GM21717 (cell line): ENCODE measurements at regions not wholly inside any gene's neighbourhood (a gene's known extent, or its start where the extent isn't known, plus 50 kb on each side); places are given as distances from the start of the nearest gene placed in this dataset.

Source experiments
- ATAC-seq: cut with Tn5 transposase; IDR thresholded peaks from one replicate; pipeline ENCODE4 v1.9.1; 2021; ENCODE audit warnings: mild to moderate bottlenecking, moderate library complexity; ENCODE audit not compliant: unreplicated experiment

GRCh38 chr6:10248378-10248843 lies 166.5 kb downstream of the TFAP2A start:
- ATAC-seq: no peak

GRCh38 chr6:10237298-10238038 lies 177.4 kb downstream of the TFAP2A start:
- ATAC-seq: no peak

GRCh38 chr6:10235344-10235743 lies 179.5 kb downstream of the TFAP2A start:
- ATAC-seq: no peak

DNA sequence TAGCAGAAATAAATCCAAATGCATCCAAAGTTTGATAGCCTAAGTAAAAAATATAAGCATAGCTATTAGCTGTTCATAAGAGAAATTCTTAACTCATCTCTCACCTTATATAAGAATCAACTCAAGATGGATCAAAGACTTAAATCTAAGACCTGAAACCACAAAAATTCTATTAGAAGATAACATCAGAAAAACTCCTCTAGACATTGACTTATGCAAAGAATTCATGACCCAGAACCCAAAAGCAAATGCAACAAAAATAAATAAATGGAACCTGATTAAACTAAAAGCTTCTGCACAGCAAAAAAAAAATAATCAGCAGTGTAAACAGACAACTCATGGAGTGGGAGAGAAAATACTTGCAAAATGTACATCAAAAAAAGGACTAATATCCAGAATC lies 184.3 kb downstream of the TFAP2A start:
- no peak for ATAC-seq

DNA sequence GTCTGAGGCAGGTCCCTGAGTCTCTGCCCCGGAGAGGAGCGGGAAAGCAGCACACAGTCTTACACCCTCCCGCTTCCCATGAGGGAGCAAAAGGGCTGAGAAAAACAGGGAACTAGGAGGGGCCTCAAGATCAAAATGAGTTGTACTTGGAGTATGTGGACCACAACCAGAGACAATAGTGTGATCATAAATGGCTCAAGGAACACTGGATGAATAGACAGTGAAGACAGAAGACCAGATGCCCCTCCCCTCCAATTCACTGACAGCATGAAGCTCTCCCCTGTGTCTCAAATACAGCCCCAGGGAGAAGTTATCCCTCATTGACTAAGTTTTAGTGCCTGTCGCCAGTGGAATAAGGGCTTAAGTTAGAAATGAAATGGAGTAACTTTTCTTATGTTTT lies 191.0 kb downstream of the TFAP2A start:
- ATAC-seq: no peak

DNA sequence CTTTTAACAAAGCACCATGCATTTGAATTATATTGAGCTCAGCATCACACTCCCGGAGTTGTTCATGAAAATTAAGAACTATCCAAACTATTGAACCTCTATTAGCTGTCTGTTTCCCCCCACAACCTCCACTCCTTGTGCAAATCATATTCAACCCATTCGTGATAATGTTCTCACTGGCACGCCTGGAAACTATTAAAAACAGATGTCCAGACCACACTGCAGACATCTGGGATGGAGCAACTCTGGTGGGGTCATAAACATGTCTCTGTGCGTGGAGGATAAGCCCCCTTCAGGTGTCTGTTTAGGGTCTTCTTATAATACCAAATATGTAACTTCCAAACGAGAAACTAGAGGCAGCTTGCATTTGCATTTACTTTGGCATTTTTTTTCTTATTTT lies 193.7 kb downstream of the TFAP2A start:
- ATAC-seq: no peak

DNA sequence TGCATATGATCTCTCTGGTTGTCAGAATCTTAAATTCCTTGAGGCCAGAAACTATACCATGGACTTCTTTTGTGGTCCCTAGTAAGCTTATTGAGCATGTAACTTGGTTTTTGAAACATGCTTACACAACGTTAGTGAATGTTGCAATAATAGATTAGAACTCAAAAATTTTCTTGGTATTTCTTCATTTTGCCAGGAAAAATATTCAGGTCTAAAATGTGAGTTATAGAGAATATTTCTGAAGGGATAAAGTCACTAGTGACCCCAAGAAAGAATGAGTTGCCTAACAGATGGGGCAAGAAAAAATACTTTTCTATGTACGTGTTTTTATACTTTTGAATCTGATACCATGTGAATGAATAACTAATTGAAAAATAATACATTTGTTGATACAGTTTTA lies 195.4 kb downstream of the TFAP2A start:
- no peak for ATAC-seq

DNA sequence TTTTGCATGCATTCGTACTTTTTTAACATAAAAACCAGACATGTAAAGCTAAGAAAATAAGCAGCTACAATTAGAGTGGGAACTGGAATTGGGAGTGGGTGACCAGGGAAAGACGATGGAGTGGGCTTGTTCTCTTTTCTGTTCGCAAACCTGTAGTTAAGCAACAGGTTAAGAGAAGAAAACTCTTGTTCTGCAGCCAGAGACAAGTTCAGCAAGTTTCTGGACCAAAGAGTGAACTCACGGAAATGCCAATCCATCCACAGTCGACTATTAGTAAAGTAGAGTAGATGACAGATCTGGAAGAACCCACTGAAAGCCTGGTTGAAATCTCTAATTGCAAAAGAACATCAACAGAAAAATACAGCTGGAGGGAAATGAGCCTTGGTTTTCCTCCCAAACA lies 197.8 kb downstream of the TFAP2A start:
- ATAC-seq: no peak

GRCh38 chr6:10215326-10216110 lies 199.4 kb downstream of the TFAP2A start:
- ATAC-seq: no peak

GRCh38 chr6:10210052-10210451 lies 204.8 kb downstream of the TFAP2A start:
- ATAC-seq: no peak

DNA sequence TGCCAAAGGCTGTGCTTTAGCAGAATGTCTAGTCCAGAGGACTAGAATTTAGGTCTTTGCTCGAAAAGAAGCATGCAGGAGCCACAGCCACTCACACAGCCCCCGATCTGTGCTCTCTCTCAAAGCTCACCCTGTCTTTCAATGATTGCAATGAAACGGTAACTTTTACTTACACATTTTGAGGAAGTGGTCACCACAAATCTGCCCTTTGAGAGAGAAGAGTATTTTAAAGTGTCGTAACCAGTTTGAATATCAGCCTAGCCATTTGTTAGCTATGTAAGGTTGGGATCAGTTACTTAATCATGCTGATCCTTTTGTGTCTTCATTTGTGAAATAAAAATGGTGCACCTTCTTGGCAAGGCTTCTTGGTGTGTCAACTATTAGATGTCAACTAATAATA lies 209.0 kb downstream of the TFAP2A start:
- no peak for ATAC-seq

GRCh38 chr6:10205120-10205519 lies 209.8 kb downstream of the TFAP2A start:
- ATAC-seq: no peak

DNA sequence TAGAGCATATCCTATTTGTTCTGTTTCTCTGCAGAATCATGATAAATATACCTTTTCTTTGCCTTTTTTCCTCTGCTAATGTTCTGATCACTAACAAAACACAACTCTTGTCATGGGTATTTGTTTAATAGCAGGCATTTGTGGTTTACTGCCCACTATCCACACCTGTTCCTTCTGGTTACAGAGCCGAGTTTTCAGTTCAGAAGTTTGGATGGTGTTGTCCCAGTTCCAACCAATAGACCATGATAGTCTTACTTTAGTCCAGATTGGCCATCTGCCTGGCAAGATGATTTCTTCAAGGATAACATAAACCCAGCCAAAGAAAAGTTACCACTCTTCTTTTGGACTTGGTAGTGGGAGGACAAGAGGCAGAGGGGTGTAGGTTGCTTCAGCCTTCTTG lies 211.2 kb downstream of the TFAP2A start:
- ATAC-seq: no peak

GRCh38 chr6:10202581-10202980 lies 212.3 kb downstream of the TFAP2A start:
- no peak for ATAC-seq

DNA sequence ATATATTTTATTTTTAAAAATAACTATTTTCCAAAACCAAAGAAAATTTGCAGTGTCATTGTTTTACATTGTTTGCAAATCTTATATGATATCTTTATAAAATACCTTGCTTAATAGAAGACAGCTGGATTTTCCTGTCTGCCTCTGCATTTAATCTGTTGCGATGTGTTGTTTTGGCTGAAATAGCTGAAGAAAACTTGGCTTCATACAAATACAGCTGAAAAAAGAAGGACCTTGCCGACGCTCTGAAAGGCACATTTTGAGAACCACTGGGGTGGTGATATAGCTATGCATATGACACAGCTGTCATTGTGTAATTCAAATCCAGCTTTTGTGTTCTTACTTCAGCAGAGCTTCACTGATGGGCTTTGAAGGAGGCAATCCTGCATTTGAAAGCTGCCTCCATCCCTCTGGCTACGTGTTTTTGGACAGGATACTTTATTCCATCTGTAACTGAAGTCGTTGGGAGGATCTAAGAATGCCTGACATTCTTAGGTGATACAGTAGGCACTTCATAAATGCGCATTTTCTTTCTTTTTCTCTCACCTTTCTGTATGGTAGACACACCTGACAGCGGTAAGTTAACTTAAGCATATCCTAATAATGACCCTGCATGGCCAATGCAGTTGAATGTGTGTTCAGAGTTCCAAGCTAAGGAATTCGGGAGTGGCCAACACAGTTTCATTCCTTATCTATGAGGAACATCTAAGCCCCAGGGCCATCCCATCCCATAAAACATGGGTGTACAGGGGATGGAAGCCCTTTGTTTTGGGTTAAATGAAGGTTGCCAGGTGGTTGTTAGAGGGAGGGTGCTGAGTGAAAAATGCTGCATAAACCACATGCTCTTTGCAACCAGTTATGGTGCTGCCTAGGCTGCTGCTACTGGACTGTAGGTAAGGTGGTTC lies 213.0 kb downstream of the TFAP2A start:
- ATAC-seq: no peak

- no peak for ATAC-seq
Observed at GRCh38 chr6:10196090-10196489, 218.8 kb downstream of the TFAP2A start.

DNA sequence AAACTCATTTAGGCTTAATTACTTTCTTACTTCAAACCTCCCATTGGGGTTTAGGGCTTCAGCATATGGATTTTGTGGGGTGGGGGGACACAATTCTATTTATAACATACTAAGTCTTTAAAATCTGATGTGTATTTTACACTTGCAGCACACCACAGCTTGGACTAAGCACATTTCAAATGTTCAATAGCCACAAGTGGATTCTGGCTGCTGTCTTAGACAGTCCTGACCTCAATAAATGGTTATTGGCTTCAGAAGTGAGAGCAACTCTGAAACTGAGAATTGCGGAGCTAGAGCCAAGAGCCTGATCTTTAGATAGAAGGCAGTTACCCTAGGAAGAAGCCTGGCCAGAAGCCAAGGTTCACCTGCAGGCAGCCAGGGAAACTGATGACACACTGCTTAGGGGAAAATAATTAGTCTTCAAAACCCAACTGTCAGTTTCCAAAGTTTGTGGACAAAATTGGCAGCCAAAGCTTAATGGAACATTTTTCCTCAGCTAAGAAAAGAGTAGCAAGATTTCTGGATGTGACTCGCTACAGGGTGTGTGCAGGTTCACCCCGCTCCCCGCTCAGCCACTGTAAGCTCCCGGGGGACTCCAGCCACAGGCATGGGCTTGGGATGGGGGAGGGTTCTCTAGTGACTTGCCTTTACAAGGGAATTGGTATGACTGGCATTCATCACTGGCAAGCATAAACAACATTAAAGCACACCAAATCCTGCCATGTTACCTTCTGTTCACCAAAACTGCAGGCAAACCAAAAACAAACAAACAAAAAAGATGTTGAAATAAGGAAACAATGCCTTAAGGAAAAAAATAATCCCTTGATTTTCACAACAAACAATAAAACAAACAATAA lies 219.8 kb downstream of the TFAP2A start:
- no peak for ATAC-seq

GRCh38 chr6:10193321-10193720 lies 221.6 kb downstream of the TFAP2A start:
- ATAC-seq: no peak

DNA sequence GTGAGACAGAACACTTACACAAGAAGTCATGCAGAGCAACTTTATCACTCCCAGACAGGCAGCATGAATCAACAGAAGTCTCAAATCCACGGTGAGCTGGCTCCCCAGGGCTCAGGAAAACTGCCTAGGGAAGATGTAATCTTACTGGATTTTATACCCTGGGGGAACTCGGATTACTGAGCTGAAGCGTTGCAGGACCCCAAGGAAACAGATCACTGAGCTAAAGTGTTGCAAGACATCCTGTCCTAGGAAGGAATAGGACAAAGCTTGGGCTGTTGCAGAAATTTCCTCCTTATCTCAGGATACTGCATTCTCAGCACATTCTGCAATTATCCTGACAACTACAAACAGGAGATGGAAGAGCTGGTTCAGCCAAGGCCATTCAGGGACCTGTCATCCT lies 224.8 kb downstream of the TFAP2A start:
- ATAC-seq: no peak
